Neural progenitor cell (in vitro differentiated cells): ENCODE measurements at regions not wholly inside any gene's neighbourhood (a gene's known extent, or its start where the extent isn't known, plus 50 kb on each side); places are given as distances from the start of the nearest gene placed in this dataset.

ENCODE experiments used
- DNase-seq: peaks from one replicate; pipeline ENCODE4 v3.0.0-alpha.2; 2016; ENCODE audit warnings: low spot score
- H2AFZ ChIP-seq: fragments of 200-600 bp; sonication (generic); replicated peaks from 2 replicates; pipeline ENCODE4 v1.6.1; 2016; ENCODE audit warnings: antibody characterized with exemption
- H3F3A ChIP-seq: fragments of 200-600 bp; sonication (generic); 2 replicates; pipeline ENCODE4 v1.6.1; 2016; ENCODE audit warnings: antibody characterized with exemption, low read depth
- H3K27ac ChIP-seq: fragments of 200-600 bp; sonication (generic); 2 replicates; pipeline ENCODE4 v1.5.1; 2016; ENCODE audit warnings: mild to moderate bottlenecking
- H3K27me3 ChIP-seq: fragments of 200-600 bp; sonication (generic); 2 replicates; pipeline ENCODE4 v1.6.1; 2016; ENCODE audit warnings: mild to moderate bottlenecking, moderate library complexity
- H3K36me3 ChIP-seq: fragments of 200-600 bp; sonication (generic); 2 replicates; pipeline ENCODE4 v1.5.1; 2016
- H3K4me1 ChIP-seq: fragments of 200-600 bp; sonication (generic); 2 replicates; pipeline ENCODE4 v1.6.1; 2016; ENCODE audit warnings: mixed run types
- H3K4me2 ChIP-seq: fragments of 200-600 bp; sonication (generic); 2 replicates; pipeline ENCODE4 v1.6.1; 2016
- H3K4me3 ChIP-seq: fragments of 200-600 bp; sonication (generic); 2 replicates; pipeline ENCODE4 v1.5.1; 2016
- H3K79me2 ChIP-seq: fragments of 200-600 bp; sonication (generic); 2 replicates; pipeline ENCODE4 v1.6.1; 2016; ENCODE audit warnings: low read depth
- H3K9ac ChIP-seq: fragments of 200-600 bp; sonication (generic); 2 replicates; pipeline ENCODE4 v1.6.1; 2016
- H3K9me3 ChIP-seq: fragments of 200-600 bp; sonication (generic); 2 replicates; pipeline ENCODE4 v1.5.1; 2016; ENCODE audit warnings: low read depth
- H4K20me1 ChIP-seq: fragments of 200-600 bp; sonication (generic); 2 replicates; pipeline ENCODE4 v1.6.1; 2016; ENCODE audit warnings: low read depth
- H3K27ac Mint-ChIP-seq: 3 replicates; pipeline ENCODE4 v1.8.0; 2021; ENCODE audit warnings: mixed read lengths
- H3K27me3 Mint-ChIP-seq: 2 replicates; pipeline ENCODE4 v1.8.0; 2022; ENCODE audit warnings: low read depth, mild to moderate bottlenecking, inconsistent platforms, moderate library complexity, mixed read lengths; ENCODE audit not compliant: insufficient read depth
- H3K36me3 Mint-ChIP-seq: 3 replicates; pipeline ENCODE4 v1.8.0; 2021; ENCODE audit warnings: mixed read lengths
- H3K4me1 Mint-ChIP-seq: 3 replicates; pipeline ENCODE4 v1.8.0; 2021; ENCODE audit warnings: mixed read lengths
- H3K4me3 Mint-ChIP-seq: 3 replicates; pipeline ENCODE4 v1.8.0; 2021; ENCODE audit warnings: mild to moderate bottlenecking, moderate library complexity, mixed read lengths
- H3K9me3 Mint-ChIP-seq: 3 replicates; pipeline ENCODE4 v1.8.0; 2020; ENCODE audit warnings: mixed read lengths
- CTCF ChIP-seq: fragments of 200-600 bp; sonication (generic); IDR thresholded peaks from 2 replicates; pipeline ENCODE4 v1.5.1; 2017; ENCODE audit warnings: antibody characterized with exemption, mild to moderate bottlenecking
- EZH2 ChIP-seq: fragments of 200-600 bp; sonication (generic); IDR thresholded peaks from 2 replicates; pipeline ENCODE4 v1.6.1; 2017; ENCODE audit warnings: antibody characterized with exemption, mild to moderate bottlenecking, moderate library complexity
- EZH2phosphoT487 ChIP-seq: fragments of 200-600 bp; sonication (generic); IDR thresholded peaks from 2 replicates; pipeline ENCODE4 v1.6.1; 2017; ENCODE audit warnings: antibody characterized with exemption

- no peaks in the 10 kb centered on the region for H3K9me3 Mint-ChIP-seq
- Histone ChIP-seq H3K27me3 (no peaks in the 10 kb centered on the region), H3F3A (no peaks in the 10 kb centered on the region), H3K9me3 (no peaks in the 10 kb centered on the region), H2AFZ (no peak overlapping the region), H4K20me1 (no peaks in the 10 kb centered on the region), H3K27ac (no peak overlapping the region), H3K9ac (no peak overlapping the region), H3K79me2 (no peaks in the 10 kb centered on the region), H3K4me2 (no peak overlapping the region), H3K4me1 (no peaks in the 10 kb centered on the region), H3K4me3 (no peak overlapping the region), H3K36me3 (no peaks in the 10 kb centered on the region)
- no peak overlapping the region for H3K4me3 Mint-ChIP-seq
- H3K4me1 Mint-ChIP-seq, result peaks cover 15% of the 10 kb centered on the region
- no peak for DNase-seq
- TF ChIP-seq CTCF, result no peak
- TF ChIP-seq EZH2phosphoT487, result no peak
- TF ChIP-seq EZH2, result no peak
- H3K36me3 Mint-ChIP-seq, result no peaks in the 10 kb centered on the region
- H3K27ac Mint-ChIP-seq, result no peak overlapping the region
- peaks cover 3% of the 10 kb centered on the region for H3K27me3 Mint-ChIP-seq
These were observed 499.0 kb upstream of the SEMA6D start for GRCh38 chr15:47218295-47218694.

- no peak for DNase-seq
- TF ChIP-seq EZH2phosphoT487, result no peak
- TF ChIP-seq EZH2, result no peak
- H3K4me2 ChIP-seq, result no peak overlapping the region
- Mint-ChIP-seq H3K36me3 (no peaks in the 10 kb centered on the region), H3K4me3 (no peak overlapping the region), H3K27me3 (peaks cover 3% of the 10 kb centered on the region), H3K4me1 (peaks cover 8% of the 10 kb centered on the region), H3K9me3 (no peaks in the 10 kb centered on the region), H3K27ac (no peak overlapping the region)
- H2AFZ ChIP-seq, result no peak overlapping the region
- no peaks in the 10 kb centered on the region for H3K4me1 ChIP-seq
- no peaks in the 10 kb centered on the region for H3K9me3 ChIP-seq
- no peaks in the 10 kb centered on the region for H3F3A ChIP-seq
- no peaks in the 10 kb centered on the region for H3K79me2 ChIP-seq
- no peaks in the 10 kb centered on the region for H3K36me3 ChIP-seq
- no peak overlapping the region for H3K9ac ChIP-seq
- H3K27ac ChIP-seq, result no peak overlapping the region
- no peaks in the 10 kb centered on the region for H3K27me3 ChIP-seq
- no peak overlapping the region for H3K4me3 ChIP-seq
- no peaks in the 10 kb centered on the region for H4K20me1 ChIP-seq
These were observed 472.9 kb upstream of the SEMA6D start for GRCh38 chr15:47244361-47244760.

- H3F3A ChIP-seq, result no peaks in the 10 kb centered on the region
- H3K9ac ChIP-seq, result no peak overlapping the region
- H3K4me2 ChIP-seq, result no peak overlapping the region
- no peaks in the 10 kb centered on the region for H3K27me3 ChIP-seq
- H3K27me3 Mint-ChIP-seq, result peaks cover 3% of the 10 kb centered on the region
- no peak overlapping the region for H3K4me3 Mint-ChIP-seq
- H3K4me1 Mint-ChIP-seq, result peaks cover 5% of the 10 kb centered on the region
- H3K4me3 ChIP-seq, result no peak overlapping the region
- H4K20me1 ChIP-seq, result no peaks in the 10 kb centered on the region
- H3K27ac ChIP-seq, result no peak overlapping the region
- no peak overlapping the region for H3K27ac Mint-ChIP-seq
- no peaks in the 10 kb centered on the region for H3K4me1 ChIP-seq
- H3K9me3 ChIP-seq, result no peaks in the 10 kb centered on the region
- TF ChIP-seq CTCF, result no peak
- no peak for TF ChIP-seq EZH2
- no peak for TF ChIP-seq EZH2phosphoT487
- H3K36me3 ChIP-seq, result no peaks in the 10 kb centered on the region
- DNase-seq, result no peak
- H2AFZ ChIP-seq, result no peak overlapping the region
- no peaks in the 10 kb centered on the region for H3K79me2 ChIP-seq
- H3K9me3 Mint-ChIP-seq, result no peaks in the 10 kb centered on the region
- H3K36me3 Mint-ChIP-seq, result no peaks in the 10 kb centered on the region
These were observed 471.0 kb upstream of the SEMA6D start for GRCh38 chr15:47246317-47246716.

- Histone ChIP-seq H3K9me3 (no peaks in the 10 kb centered on the region), H4K20me1 (no peaks in the 10 kb centered on the region), H2AFZ (no peak overlapping the region), H3K4me2 (no peak overlapping the region), H3K36me3 (no peaks in the 10 kb centered on the region), H3K9ac (no peak overlapping the region), H3K4me3 (no peak overlapping the region), H3K27me3 (no peaks in the 10 kb centered on the region), H3F3A (no peaks in the 10 kb centered on the region), H3K27ac (no peak overlapping the region), H3K79me2 (no peaks in the 10 kb centered on the region), H3K4me1 (no peaks in the 10 kb centered on the region)
- peaks cover 8% of the 10 kb centered on the region for H3K36me3 Mint-ChIP-seq
- TF ChIP-seq CTCF, result no peak
- no peak for TF ChIP-seq EZH2phosphoT487
- TF ChIP-seq EZH2, result no peak
- H3K9me3 Mint-ChIP-seq, result peaks cover 30% of the 10 kb centered on the region
- H3K4me1 Mint-ChIP-seq, result no peaks in the 10 kb centered on the region
- no peak for DNase-seq
- peaks cover 4% of the 10 kb centered on the region for H3K27me3 Mint-ChIP-seq
- H3K4me3 Mint-ChIP-seq, result no peak overlapping the region
- H3K27ac Mint-ChIP-seq, result no peak overlapping the region
These were observed 458.8 kb upstream of the SEMA6D start for GRCh38 chr15:47258521-47258920.
